CD4-positive, alpha-beta T cell (primary cell): ENCODE measurements at regions not wholly inside any gene's neighbourhood (a gene's known extent, or its start where the extent isn't known, plus 50 kb on each side); places are given as distances from the start of the nearest gene placed in this dataset.

Experiments
- ATAC-seq: fragments of 200-7000 bp; cut with Tn5 transposase; one replicate; pipeline ENCODE4 v1.10.0; 2022; ENCODE audit warnings: mild to moderate bottlenecking; ENCODE audit not compliant: poor library complexity
- CTCF ChIA-PET: fragments of 350-600 bp; sonication (Branson Sonifier 250); formaldehyde crosslinking; loops from one replicate; lab custom pipeline; 2021; ENCODE audit warnings: antibody characterized with exemption, inconsistent platforms; lab: Charles Lee
- POLR2A ChIA-PET: fragments of 350-600 bp; sonication (Branson Sonifier 250); formaldehyde crosslinking; loops from one replicate; lab custom pipeline; 2021; ENCODE audit warnings: antibody characterized with exemption, inconsistent platforms; lab: Charles Lee
- DNase-seq, 14 experiments: peaks; one replicate each; pipeline ENCODE4 v3.0.0-alpha.2; 2013 to 2020; ENCODE audit warnings: mixed read lengths in 2 of 14
- H3K27ac ChIP-seq, 2 donors: one replicate each; pipeline versions ENCODE4 v1.5.1 to v1.7.0; 2013; ENCODE audit warnings: low read length in 2 of 2, low read depth in 1 of 2, mild to moderate bottlenecking in 1 of 2
- H3K27me3 ChIP-seq, 2 experiments: 1 replicate in 1 of 2; 2 replicates in 1 of 2; pipeline versions ENCODE4 v1.6.1 to v1.7.0; 2013; ENCODE audit warnings: low read length in 2 of 2, control low read depth in 1 of 2, mild to moderate bottlenecking in 1 of 2, moderate library complexity in 1 of 2; ENCODE audit not compliant: insufficient read depth in 2 of 2, control insufficient read depth in 1 of 2
- H3K36me3 ChIP-seq: one replicate; pipeline ENCODE4 v1.6.1; 2013; ENCODE audit warnings: low read length, control low read depth; ENCODE audit not compliant: insufficient read depth
- H3K4me1 ChIP-seq: one replicate; pipeline ENCODE4 v1.6.1; 2013; ENCODE audit warnings: low read length, control low read depth; ENCODE audit not compliant: insufficient read depth
- H3K4me3 ChIP-seq: one replicate; pipeline ENCODE4 v1.5.1; 2013; ENCODE audit warnings: mild to moderate bottlenecking, low read length, moderate library complexity
- H3K9me3 ChIP-seq, 2 experiments: 1 replicate in 1 of 2; 2 replicates in 1 of 2; pipeline versions ENCODE4 v1.6.1 to v1.7.0; 2013; ENCODE audit warnings: low read length in 2 of 2, mild to moderate bottlenecking in 2 of 2, control low read depth in 1 of 2, moderate library complexity in 1 of 2; ENCODE audit not compliant: control insufficient read depth in 1 of 2, insufficient read depth in 1 of 2
- H3K27ac Mint-ChIP-seq: one replicate; pipeline ENCODE4 v1.8.0; 2020; ENCODE audit warnings: mixed read lengths
- H3K27me3 Mint-ChIP-seq: one replicate; pipeline ENCODE4 v1.8.0; 2021; ENCODE audit warnings: mixed read lengths
- H3K36me3 Mint-ChIP-seq: one replicate; pipeline ENCODE4 v1.8.0; 2021; ENCODE audit warnings: low read depth, mixed read lengths
- H3K4me1 Mint-ChIP-seq: one replicate; pipeline ENCODE4 v1.8.0; 2021; ENCODE audit warnings: low read depth, mixed read lengths
- H3K4me3 Mint-ChIP-seq: one replicate; pipeline ENCODE4 v1.8.0; 2020; ENCODE audit warnings: mild to moderate bottlenecking, mixed read lengths
- H3K9me3 Mint-ChIP-seq: one replicate; pipeline ENCODE4 v1.8.0; 2020; ENCODE audit warnings: mixed read lengths
- CTCF ChIP-seq: fragments of 200-600 bp; IDR thresholded peaks from one replicate; pipeline ENCODE4 v1.8.0; 2022; ENCODE audit warnings: antibody characterized with exemption, mild to moderate bottlenecking
- intact Hi-C, 2 experiments: fragments of 100-400 bp; cut with DNase I in 1 of 2; cut with micrococcal nuclease in 1 of 2; formaldehyde crosslinking; loops; one replicate each; pipeline versions ENCODE4 v1.15.1 to v1.9.0; 2023 to 2025; cut with DNase I, micrococcal nuclease

- H3K27ac Mint-ChIP-seq: no peak overlapping the region
- no peaks in the 10 kb centered on the region for H3K4me1 Mint-ChIP-seq
- CTCF ChIA-PET: no interaction called here
- no peak overlapping the region for H3K4me3 ChIP-seq
- no peak for ATAC-seq
- peaks cover 0 to 5% of the 10 kb centered on the region in 2 experiments for H3K9me3 ChIP-seq
- POLR2A ChIA-PET: no interaction called here
- no peaks in the 10 kb centered on the region for H3K27me3 Mint-ChIP-seq
- intact Hi-C loops: no loop called here
- DNase-seq: no peak
- no peak overlapping the region for H3K27ac ChIP-seq
- no peak overlapping the region for H3K4me3 Mint-ChIP-seq
- no peaks in the 10 kb centered on the region for H3K4me1 ChIP-seq
- no peaks in the 10 kb centered on the region for H3K27me3 ChIP-seq
- no peaks in the 10 kb centered on the region for H3K36me3 Mint-ChIP-seq
- no peaks in the 10 kb centered on the region for H3K9me3 Mint-ChIP-seq
- H3K36me3 ChIP-seq: no peaks in the 10 kb centered on the region
- no peak for TF ChIP-seq CTCF
Observed at GRCh38 chr6:95352064-95352795, 225.1 kb upstream of the MANEA start.

- Histone ChIP-seq H3K4me1 (no peaks in the 10 kb centered on the region), H3K4me3 (no peak overlapping the region), H3K36me3 (no peaks in the 10 kb centered on the region), H3K27ac (no peak overlapping the region), H3K27me3 (no peaks in the 10 kb centered on the region), H3K9me3 (peaks cover 0 to 5% of the 10 kb centered on the region in 2 experiments)
- no peak for ATAC-seq
- ChIA-PET POLR2A (no interaction called here), CTCF (no interaction called here)
- H3K9me3 Mint-ChIP-seq: no peaks in the 10 kb centered on the region
- no peak overlapping the region for H3K4me3 Mint-ChIP-seq
- intact Hi-C loops: no loop called here
- H3K27ac Mint-ChIP-seq: no peak overlapping the region
- H3K4me1 Mint-ChIP-seq: no peaks in the 10 kb centered on the region
- no peak for DNase-seq
- H3K27me3 Mint-ChIP-seq: no peaks in the 10 kb centered on the region
- H3K36me3 Mint-ChIP-seq: no peaks in the 10 kb centered on the region
- TF ChIP-seq CTCF: no peak
Observed at GRCh38 chr6:95354551-95354950, 222.8 kb upstream of the MANEA start.

- CTCF ChIA-PET: no interaction called here
- ATAC-seq: no peak
Observed at GRCh38 chr6:95357380-95358020, 219.8 kb upstream of the MANEA start.

More at GRCh38 chr6:95357380-95358020, 219.8 kb upstream of the MANEA start:
- Histone ChIP-seq H3K9me3 (peaks cover 0 to 5% of the 10 kb centered on the region in 2 experiments), H3K4me1 (no peaks in the 10 kb centered on the region), H3K36me3 (no peaks in the 10 kb centered on the region), H3K4me3 (no peak overlapping the region), H3K27me3 (no peaks in the 10 kb centered on the region), H3K27ac (no peak overlapping the region)
- intact Hi-C loops: no loop called here
- Mint-ChIP-seq H3K27me3 (no peaks in the 10 kb centered on the region), H3K27ac (no peak overlapping the region), H3K9me3 (no peaks in the 10 kb centered on the region), H3K36me3 (no peaks in the 10 kb centered on the region), H3K4me3 (no peak overlapping the region), H3K4me1 (no peaks in the 10 kb centered on the region)
- POLR2A ChIA-PET: no interaction called here
- DNase-seq: no peak
- TF ChIP-seq CTCF: no peak
